Middle frontal gyrus (tissue), 1 donor: ENCODE measurements at regions not wholly inside any gene's neighbourhood (a gene's known extent, or its start where the extent isn't known, plus 50 kb on each side); places are given as distances from the start of the nearest gene placed in this dataset.
"Not testable (repeated sequence)": the region's sequence is repeated elsewhere in the genome, so short reads cannot be mapped to it uniquely, and the experiment has no call there.

Experiments
- DNase-seq: peaks from one replicate; pipeline ENCODE4 v3.0.0-alpha.2; 2015; ENCODE audit warnings: low spot score; ENCODE audit errors: extremely low spot score

DNA sequence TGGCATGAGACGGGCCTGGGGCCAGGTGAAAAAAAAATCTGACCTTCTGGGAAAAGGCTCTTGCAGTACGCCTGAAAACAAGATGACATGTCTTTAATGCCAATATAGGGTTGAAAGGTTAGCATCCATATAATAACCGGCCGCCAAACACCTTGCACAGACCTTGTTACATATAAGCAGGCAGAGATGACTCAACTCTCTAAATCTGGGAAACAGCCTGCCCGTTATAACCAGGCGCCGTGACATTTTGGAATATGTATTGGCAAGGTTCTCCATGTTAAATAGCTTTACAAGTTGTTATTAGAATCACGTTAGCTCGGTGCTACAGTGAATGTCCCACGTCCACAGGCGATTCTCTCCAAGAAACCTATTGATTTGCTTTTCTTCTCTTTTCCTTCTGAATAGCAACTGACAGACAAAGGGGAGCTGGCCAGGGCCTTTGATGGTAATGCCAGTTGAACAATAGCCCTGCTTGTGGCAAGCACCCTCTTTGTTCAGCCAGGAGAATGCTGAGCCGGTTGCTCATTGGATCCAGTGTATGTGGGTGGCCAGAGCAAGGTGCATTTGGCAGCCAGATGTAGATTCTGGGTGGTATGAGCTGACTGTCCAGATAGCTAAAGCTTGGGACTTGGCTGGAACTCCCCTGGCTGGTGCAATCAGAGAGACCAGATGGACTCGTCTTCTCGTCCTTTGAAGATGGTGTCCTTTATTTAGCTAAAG is 80.1 kb upstream of the AUTS2 start:
- no peak for DNase-seq

DNA sequence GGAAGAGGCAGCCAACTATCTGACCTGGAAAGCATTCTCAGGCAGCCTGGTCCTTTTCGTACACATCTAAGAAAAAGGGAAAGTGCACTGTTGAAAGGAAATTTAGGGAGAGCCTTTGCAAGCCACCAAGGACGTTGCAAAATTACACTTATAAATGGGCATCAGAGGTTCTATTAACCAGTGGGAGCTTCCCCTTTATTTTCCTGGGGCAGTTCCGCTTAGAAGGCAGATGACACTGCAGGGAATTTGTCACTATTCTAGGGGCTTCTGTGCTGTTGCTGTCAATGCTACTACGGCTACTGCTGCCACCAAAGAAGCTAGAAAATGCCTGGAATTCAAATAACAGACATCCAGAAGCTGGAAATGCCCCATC is 79.6 kb upstream of the AUTS2 start:
- no peak for DNase-seq

DNA sequence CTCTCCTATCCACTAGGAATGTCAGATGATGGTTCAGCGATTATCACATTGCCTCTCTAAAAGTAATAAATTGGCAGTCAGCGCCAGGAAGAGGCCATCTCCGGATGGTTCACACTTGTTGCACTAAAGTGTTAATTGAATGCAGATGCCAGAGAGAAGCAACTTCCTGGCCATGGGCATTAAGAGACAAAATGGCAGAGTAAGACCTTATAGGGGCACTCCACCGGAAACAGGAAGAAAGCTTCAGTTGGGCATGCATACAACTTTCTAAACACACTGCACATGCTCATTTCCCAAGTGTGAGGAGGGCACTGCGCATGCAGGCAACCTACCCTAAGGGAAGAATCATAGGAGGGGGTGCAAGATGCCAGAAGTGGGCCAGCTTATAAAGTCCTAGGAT is 71.7 kb upstream of the AUTS2 start:
- DNase-seq, result no peak

DNA sequence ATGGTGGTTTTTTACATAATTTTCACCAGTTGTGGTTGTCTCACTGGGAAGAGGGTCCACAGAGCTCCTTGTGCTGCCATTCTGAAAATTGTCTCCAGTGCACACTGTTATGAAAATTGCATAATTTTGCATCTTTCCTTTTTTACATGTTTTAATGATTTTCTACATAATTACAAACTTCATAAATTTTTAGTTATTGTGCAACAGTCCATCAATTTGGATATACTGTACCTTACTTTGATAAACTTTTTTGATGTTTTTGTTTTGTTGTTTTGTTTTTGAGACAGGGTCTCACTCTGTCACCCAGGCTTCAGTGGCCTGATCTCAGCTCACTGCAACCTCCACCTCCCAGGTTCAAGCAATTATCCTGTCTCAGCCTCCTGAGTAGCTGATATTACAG is 70.6 kb upstream of the AUTS2 start:
- DNase-seq, result no peak

DNA sequence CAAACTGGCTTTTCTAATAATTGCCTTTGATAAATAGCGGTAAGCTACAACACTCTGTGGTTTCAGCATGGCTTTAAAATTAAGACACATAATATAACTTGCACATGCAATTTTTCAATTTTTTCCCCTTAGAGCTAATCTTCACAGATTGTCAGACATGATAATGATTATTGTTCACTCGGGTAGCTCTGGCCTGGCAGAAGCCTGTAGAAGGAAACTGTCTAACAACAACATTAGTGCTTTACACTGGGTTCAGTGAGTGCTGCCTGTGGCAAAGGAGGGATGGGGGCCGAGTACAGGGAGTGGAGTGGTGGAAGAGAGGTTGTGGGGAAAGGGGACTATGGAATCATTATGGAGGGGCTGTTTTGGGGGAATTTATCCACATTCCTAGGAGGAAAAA is 67.2 kb upstream of the AUTS2 start:
- DNase-seq, result no peak

DNA sequence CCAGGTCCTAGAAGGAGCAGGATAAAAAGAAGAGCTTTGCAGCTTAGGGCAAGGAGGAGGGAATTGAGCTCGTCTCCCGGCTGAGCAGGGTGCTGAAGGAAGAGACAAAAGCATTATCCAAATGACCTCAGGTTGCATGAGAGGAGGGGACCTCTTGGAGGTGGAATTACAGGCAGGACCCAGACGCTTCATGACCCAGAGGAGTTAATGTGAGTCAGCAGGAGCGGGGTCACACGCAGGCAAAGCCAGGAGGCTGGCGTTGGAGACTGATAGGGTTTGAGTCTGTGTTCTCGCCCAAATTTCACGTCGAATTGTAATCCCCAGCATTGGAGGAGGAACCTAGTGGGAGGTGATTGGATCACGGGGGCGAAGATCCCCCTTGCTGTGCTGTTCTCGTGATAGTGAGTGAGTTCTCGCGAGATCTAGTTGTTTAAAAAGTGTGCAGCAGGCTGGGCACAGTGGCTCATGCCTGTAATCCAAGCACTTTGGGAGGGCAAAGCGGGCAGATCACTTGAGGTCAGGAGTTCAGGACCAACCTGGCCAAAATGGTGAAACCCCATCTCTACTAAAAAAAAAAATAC is 63.7 kb upstream of the AUTS2 start:
- no peak for DNase-seq

DNA sequence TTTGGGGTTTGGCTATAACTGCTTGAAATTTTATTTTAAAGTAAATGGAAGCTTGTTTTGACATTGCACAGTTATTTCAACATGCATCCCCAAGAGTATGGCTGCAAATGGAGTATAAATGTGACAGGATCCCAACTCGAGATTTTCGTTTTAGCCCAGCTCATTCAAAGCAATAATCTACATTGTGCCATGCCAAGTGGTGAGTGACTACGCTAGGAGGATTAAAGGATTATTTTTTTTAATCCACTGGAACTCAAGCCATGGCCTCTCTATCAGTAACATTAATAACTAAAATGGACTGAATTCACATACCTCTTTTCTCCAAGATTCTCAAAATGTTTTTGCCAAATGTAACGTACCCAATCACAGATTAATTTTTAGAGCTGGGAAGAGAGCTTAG is 60.6 kb upstream of the AUTS2 start:
- no peak for DNase-seq

DNA sequence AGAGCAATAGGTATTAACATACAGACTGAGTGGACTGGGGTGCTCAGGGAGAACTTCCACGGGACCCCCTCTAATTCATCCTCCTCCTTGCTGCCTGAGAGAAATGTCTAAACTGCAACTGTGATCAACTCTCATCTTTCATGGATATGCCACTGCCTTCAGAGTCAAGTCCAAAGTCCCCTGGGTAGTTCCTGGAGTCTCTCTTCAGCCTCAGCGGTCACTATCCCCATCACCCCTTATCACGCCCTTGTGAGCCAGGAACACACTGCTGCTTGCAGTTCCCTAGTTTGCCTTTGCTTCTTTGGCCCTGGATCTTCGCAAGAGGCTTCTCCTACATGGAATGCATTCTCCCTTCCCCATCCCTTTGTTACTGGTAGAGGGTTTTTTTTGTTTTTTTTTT is 58.7 kb upstream of the AUTS2 start:
- DNase-seq, result no peak

DNA sequence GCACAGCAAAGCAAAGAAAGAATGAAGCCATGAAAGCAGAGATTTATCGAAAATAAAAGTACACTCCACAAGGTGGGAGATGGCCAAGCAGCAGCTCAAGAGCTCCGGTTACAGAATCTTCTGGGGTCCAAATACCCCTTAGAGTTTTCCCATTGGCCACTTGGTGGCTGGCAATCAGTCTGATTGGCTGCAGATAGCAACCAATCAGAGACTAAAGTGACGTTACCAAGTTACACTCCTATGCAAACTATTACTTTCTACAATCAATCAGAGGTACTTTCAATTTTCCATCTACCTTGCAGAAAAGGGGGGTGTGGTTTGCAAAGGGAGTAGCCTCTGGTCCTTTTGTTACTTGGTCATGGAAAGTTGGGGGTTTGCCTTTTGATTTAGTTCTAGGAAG is 58.0 kb upstream of the AUTS2 start:
- DNase-seq, result no peak

DNA sequence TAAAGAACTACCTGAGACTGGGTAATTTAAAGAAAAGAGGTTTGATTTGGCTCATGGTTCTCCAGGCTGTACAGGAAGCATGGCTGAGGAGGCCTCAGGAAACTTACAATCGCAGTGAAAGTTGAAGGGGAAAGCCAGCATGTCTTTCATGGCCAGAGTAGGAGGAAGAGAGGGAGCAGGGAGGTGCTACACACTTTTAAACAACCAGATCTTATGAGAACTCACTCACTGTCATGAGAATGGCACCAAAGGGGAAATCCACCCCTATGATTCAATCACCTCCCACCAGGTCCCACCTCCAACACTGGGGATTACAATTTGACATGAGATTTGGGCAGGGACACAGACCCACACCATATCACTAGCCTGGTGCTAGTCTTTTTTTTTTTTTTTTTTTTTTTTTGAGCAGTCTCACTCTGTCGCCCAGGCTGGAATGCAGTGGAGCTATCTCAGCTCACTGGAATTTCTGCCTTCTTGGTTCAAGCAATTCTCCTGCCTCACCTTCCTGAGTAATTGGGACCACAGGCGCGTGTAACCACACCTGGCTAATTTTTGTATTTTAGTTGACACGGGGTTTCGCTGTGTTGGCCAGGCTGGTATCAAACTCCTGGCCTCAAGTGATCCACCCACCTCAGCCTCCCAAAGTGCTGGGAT is 56.4 kb upstream of the AUTS2 start:
- DNase-seq, result not testable (repeated sequence)

DNA sequence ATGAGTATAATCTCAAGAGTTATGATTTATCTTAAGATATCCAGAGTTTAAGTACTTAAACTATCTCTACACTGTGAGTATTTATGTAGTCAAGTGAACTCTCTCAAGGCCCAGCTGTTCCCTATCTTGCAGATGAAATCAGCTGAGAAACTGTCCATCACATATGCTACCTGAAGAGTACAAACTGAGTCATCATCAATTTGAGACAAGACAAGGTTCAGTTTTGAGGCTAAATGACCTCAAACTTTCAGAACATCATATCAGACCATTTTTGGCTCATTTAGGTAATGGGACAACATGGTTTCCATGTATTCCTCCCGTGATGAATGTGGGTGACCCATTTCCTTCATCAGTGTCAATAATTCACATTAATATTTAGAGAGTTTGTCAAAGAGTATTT is 53.1 kb upstream of the AUTS2 start:
- no peak for DNase-seq
